ENCODE measurements at regions not wholly inside any gene's neighbourhood (a gene's known extent, or its start where the extent isn't known, plus 50 kb on each side); places are given as distances from the start of the nearest gene placed in this dataset.

DNA sequence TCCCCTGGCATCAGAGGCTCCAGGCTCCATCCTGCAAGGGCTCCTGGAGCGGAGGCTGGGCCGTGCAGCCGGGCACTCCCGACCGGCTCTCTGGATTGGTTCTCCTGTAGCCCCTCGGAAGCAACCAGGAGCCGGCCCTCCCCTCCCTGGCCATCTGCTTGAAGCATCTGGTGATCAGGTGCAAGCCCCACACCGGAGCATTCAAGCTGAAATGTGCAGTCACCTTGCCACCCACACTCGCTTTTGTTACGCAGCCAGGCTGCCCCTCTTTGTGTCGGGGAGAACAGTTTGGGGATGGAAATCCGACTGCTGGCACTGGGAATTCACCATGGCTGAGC lies 258.8 kb downstream of the ZNF536 start:
- no peak for DNase-seq (ENCODE audit: low read depth)
- TF ChIP-seq, protein P1, sequence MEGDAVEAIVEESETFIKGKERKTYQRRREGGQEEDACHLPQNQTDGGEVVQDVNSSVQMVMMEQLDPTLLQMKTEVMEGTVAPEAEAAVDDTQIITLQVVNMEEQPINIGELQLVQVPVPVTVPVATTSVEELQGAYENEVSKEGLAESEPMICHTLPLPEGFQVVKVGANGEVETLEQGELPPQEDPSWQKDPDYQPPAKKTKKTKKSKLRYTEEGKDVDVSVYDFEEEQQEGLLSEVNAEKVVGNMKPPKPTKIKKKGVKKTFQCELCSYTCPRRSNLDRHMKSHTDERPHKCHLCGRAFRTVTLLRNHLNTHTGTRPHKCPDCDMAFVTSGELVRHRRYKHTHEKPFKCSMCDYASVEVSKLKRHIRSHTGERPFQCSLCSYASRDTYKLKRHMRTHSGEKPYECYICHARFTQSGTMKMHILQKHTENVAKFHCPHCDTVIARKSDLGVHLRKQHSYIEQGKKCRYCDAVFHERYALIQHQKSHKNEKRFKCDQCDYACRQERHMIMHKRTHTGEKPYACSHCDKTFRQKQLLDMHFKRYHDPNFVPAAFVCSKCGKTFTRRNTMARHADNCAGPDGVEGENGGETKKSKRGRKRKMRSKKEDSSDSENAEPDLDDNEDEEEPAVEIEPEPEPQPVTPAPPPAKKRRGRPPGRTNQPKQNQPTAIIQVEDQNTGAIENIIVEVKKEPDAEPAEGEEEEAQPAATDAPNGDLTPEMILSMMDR (IDR thresholded peaks at IDR 0.05; ENCODE audit: control insufficient read depth, insufficient read depth, low read depth, low read length, missing control alignments), result no peak
- H3K4me3 ChIP-seq (ENCODE audit: control insufficient read depth, low read depth, low read length), result no peak overlapping the region

DNA sequence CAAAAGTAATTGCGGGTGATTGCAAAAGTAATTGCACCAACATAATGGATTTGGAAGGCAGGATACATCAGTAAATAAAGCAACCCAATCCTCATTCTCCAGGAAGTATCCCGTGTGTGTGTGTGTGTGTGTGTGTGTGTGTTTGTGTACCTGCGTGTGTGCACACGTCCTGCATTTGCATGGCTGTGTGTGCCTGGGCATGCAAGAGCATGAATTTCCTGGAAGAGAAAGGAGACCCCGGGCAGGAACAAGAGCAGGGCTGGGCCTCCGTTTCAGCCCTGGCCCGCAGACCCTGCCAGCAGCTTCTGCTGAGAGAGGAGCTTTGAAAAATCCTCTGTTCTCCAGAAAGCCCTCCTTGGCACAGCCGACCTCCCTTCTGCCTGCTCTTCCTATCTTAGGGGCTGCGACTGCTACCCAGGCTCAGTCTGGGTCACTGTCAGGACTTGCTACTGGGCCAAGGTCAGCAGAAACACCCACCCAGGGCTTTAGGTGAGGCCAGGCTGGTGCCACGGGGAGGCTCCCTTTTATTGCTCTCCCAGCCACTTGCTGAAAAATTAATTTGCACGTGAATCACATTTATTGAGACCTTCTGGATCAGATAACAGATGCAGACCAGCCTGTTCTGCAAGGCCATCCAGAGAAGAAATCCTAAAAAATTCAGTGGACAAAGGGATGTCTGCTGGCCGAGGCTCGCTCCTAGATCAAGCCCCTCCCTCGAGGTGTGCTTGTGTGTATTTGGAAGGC lies 258.3 kb downstream of the ZNF536 start:
- H3K4me3 ChIP-seq (ENCODE audit: control insufficient read depth, low read depth, low read length), result no peak overlapping the region
- TF ChIP-seq, protein P1 (IDR thresholded peaks at IDR 0.05; ENCODE audit: control insufficient read depth, insufficient read depth, low read depth, low read length, missing control alignments), result no peak
- no peak for DNase-seq (ENCODE audit: low read depth)

DNA sequence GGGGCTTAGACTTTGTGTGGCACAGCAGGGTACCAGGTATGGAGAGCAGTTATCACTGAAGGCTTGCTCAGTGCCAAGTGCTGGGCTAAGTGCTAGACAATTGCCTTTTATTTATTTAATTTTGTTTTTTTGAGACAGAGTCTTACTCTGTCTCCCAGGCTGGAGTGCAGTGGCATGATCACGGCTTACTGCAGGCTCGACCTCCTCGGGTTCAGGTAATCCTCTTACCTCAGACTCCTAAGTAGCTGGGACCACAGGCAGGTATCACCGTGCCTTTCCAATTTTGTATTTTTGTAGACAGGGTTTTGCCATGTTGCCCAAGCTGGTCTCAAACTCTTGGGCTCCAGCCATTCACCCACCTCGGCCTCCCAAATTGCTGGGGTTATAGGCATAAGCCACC lies 256.9 kb downstream of the ZNF536 start:
- TF ChIP-seq, protein P1 (IDR thresholded peaks at IDR 0.05; ENCODE audit: control insufficient read depth, insufficient read depth, low read depth, low read length, missing control alignments), result no peak
- H3K4me3 ChIP-seq (ENCODE audit: control insufficient read depth, low read depth, low read length), result no peak overlapping the region
- DNase-seq (ENCODE audit: low read depth), result no peak

DNA sequence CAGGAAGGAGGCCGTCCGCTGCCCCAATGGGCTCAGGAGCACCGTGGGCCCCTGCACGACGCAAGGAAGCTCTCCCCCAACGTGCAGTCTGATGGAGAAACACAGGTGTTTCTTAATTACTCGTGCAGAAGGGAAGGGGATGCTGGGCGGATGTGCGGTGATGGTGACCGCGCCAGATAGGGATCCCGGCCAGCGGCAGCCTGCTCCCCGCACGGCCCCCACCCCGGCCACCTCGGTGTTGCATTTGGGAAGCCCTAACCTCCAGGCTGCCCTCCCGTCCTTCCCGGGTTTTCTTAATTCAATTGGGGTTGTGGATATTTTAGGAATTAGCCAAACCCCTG lies 254.4 kb downstream of the ZNF536 start:
- no peak overlapping the region for H3K4me3 ChIP-seq (ENCODE audit: control insufficient read depth, low read depth, low read length)
- TF ChIP-seq, protein P1 (IDR thresholded peaks at IDR 0.05; ENCODE audit: control insufficient read depth, insufficient read depth, low read depth, low read length, missing control alignments), result no peak
- no peak for DNase-seq (ENCODE audit: low read depth)

DNA sequence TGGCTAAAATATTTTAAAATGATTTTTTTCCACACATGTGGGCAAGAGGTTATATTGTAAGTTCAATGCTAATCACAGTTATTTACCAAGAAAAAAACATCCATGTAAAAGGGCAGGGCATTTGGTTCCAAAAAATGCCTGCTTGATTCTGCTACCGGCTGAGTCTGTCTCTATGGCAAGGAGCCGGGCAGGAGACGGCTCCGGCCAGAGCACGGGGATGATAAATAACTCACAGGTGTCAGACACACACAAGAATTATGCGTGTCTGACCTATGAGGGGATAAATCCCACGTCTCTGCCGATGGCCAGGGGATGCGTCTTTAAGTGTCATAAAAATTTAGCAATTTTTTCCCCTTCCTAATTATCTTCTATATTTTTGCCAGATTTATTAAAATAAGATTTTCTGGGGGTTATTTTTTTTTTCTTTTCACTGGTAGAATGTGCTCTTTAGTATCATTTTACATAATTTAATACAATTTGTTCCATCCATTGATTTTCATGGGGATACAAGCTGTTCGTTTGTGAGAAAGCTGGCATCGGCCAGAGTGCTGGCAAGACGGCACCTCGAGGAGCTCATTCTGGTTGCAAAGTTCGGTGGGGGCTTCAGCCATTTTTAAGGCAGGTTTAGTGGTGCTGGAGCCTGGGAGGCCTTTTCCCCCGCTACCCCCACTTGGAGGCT lies 253.9 kb downstream of the ZNF536 start:
- H3K4me3 ChIP-seq (ENCODE audit: control insufficient read depth, low read depth, low read length), result no peak overlapping the region
- DNase-seq (ENCODE audit: low read depth), result no peak
- TF ChIP-seq, protein P1 (IDR thresholded peaks at IDR 0.05; ENCODE audit: control insufficient read depth, insufficient read depth, low read depth, low read length, missing control alignments), result no peak

DNA sequence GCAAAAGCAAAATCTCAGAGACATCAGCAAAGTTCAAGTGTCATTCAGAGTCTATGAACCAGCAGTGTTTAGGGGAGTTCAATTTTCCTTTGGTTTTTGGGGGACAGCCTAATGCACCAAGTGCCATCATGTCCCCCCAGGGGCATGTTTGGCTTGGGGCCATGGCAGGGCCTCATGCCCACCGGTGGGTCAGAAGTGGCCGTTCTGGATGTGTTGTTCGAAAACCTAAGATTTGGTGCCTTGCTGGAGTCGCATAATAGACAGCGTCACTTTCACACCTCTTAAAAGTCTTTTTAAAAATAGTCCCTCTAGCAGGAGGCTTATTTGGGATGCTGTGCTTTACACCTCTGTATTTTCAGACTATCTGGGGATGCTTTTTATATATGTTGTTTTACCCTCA lies 250.1 kb downstream of the ZNF536 start:
- DNase-seq (ENCODE audit: low read depth), result no peak
- no peak overlapping the region for H3K4me3 ChIP-seq (ENCODE audit: control insufficient read depth, low read depth, low read length)
- TF ChIP-seq, protein P1 (IDR thresholded peaks at IDR 0.05; ENCODE audit: control insufficient read depth, insufficient read depth, low read depth, low read length, missing control alignments), result no peak
